Cardiac fibroblast (primary cell): ENCODE measurements at regions not wholly inside any gene's neighbourhood (a gene's known extent, or its start where the extent isn't known, plus 50 kb on each side); places are given as distances from the start of the nearest gene placed in this dataset.

Source experiments
- DNase-seq, 2 donors: peaks; one replicate each; pipeline versions ENCODE4 v3.0.0 to v3.0.0-alpha.2; 2010; ENCODE audit warnings: low read depth in 2 of 2
- H3K4me3 ChIP-seq, 2 donors: replicated peaks in 1 of 2; 1 replicate in 1 of 2; 2 replicates in 1 of 2; pipeline ENCODE4 v1.5.1; 2011; ENCODE audit warnings: low read depth in 2 of 2, low read length in 2 of 2, mild to moderate bottlenecking in 2 of 2, moderate library complexity in 1 of 2
- TF ChIP-seq, protein P1 (sequence below): IDR thresholded peaks from one replicate; pipeline ENCODE4 v1.5.1; 2011; ENCODE audit warnings: low read depth, mild to moderate bottlenecking, low read length, inconsistent platforms

DNA sequence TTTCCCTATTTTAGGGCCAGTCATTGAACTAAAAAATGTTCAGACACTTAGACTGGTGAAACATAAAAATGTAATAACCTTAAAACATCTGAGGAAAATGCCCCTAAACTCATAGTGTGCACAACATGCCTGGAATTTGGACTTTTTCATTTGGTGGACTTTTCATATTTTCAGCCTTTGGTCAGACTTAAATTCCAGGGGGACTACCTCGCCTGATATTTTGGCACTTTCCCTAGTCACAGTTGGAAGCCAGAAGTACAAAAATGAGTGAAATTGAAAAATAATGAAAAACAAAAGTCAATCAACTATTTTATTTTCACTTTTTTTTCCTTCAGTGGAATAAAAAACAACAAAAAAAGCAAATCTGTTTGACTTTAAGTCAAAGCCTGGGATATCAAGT lies 256.2 kb downstream of the ACTL7B start:
- TF ChIP-seq, protein P1, sequence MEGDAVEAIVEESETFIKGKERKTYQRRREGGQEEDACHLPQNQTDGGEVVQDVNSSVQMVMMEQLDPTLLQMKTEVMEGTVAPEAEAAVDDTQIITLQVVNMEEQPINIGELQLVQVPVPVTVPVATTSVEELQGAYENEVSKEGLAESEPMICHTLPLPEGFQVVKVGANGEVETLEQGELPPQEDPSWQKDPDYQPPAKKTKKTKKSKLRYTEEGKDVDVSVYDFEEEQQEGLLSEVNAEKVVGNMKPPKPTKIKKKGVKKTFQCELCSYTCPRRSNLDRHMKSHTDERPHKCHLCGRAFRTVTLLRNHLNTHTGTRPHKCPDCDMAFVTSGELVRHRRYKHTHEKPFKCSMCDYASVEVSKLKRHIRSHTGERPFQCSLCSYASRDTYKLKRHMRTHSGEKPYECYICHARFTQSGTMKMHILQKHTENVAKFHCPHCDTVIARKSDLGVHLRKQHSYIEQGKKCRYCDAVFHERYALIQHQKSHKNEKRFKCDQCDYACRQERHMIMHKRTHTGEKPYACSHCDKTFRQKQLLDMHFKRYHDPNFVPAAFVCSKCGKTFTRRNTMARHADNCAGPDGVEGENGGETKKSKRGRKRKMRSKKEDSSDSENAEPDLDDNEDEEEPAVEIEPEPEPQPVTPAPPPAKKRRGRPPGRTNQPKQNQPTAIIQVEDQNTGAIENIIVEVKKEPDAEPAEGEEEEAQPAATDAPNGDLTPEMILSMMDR = no peak
- no peak overlapping the region for H3K4me3 ChIP-seq
- DNase-seq = no peak

DNA sequence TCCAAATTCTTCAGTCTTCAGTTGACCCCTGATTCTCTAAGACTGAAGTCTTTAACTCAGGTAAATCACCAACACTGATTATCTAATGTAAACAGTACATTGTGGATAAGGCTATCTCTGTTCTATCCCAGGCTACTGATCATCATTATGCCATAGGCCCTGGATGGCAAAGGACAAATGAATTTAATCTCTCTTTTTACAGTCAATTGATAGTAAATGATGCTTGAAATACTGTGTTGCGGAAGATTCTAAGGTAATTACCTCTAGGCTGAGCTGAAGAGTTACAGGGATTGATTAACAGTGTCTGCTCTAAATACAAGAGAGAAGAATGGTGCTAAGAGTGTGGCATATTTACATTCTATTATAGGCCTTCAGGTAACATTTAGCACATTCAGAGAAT lies 264.7 kb downstream of the ACTL7B start:
- TF ChIP-seq, protein P1 = no peak
- no peak for DNase-seq
- H3K4me3 ChIP-seq = no peak overlapping the region

DNA sequence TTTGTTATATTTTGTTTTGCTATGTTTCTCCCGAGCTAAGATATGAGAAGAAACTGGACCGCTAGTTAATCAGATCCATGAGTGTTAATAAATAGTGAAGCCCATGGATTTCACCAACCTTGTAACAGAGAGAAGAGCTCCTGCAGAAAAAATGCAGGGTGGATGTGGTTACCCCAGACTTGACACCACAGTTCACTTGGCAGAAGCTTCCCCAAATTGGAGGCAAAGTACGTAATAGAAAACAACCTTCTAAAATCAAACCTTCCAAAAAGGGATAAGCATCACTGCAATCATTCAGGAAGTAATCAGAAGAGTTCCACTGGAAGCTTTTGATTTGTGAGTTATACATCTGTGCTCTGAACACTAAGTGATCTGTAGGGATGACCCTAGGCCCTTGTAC lies 267.5 kb downstream of the ACTL7B start:
- TF ChIP-seq, protein P1 = no peak
- DNase-seq = no peak
- no peak overlapping the region for H3K4me3 ChIP-seq

DNA sequence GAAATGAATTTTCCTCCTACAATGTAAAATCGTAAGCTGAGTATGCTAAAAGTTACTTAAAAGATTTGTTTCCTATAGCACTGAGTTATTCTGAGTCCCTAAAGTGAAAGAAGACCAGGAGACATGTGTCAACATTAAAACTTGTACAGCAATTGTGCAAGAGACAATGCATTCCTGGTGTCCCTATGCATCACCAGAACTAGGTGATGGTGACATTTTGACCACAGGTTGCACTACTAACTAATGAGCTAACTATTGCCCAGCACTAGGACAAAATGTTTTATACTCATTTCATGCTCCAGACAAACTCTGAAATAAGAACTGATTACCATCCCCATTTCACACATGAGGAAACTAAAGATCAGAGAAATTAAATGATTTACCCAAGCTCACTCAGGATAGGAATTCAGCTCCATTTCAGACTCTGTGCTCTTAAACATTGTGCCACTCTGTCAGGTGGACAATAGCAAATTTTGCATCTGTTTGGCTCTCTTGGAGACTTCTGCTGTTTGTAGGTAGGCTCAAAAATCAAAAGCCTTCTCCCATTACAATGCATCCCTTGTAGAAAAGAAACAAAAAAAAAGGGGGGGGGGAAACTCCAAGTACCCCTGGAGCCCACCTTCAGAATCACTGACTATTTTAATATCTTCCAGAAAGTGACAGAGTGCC lies 269.2 kb downstream of the ACTL7B start:
- TF ChIP-seq, protein P1 = no peak
- no peak overlapping the region for H3K4me3 ChIP-seq
- DNase-seq = peak in 1 of 2 donors; percentile 14

DNA sequence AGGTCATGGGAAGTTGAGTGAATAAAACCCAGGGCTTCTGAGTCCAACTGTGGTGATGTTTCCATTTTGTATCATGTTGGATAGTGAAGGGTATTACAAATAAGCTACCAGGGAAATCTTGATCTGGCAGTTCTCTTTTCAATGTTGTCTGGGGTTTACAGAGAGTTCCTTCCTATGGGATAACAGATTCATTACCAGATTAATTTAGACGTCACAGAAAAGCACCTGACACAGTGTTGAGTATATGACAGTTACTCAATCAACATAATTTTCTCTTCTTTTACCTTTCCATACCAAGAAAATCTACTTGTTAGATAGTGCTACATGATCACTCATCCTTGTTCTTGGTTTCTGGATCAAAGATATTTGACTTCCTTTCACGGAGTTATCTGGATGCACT lies 270.9 kb downstream of the ACTL7B start:
- H3K4me3 ChIP-seq = no peak overlapping the region
- TF ChIP-seq, protein P1 = no peak
- no peak for DNase-seq

DNA sequence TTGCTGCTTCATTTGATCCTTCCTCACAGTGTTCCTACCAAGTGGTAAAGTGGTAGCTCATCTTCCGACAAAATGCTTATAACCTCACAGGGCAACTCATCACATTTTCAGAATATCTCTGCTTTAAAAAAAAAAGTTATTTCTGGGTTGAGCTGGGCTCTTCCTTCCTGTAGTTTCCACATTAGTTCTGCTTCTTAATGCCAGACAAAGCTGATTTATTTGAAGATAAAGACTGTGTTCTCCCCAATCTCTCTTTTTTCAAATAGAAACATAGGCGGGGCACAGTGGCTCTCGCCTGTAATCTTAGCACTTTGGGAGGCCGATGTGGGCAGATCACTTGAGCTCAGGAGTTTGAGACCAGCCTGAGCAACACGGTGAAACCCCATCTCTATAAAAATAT lies 273.1 kb downstream of the ACTL7B start:
- TF ChIP-seq, protein P1 = no peak
- no peak for DNase-seq
- H3K4me3 ChIP-seq = no peak overlapping the region
